NCI-H2196 treated with DMSO at 0.1 percent for 48 hours (cell line): ENCODE measurements at regions not wholly inside any gene's neighbourhood (a gene's known extent, or its start where the extent isn't known, plus 50 kb on each side); places are given as distances from the start of the nearest gene placed in this dataset.
"Not testable (repeated sequence)": the region's sequence is repeated elsewhere in the genome, so short reads cannot be mapped to it uniquely, and the experiment has no call there.

ENCODE experiments used
- DNase-seq: peaks from one replicate; lab custom pipeline; 2025; ENCODE audit not compliant: unreplicated experiment; lab: John Stamatoyannopoulos, UW

- no peak for DNase-seq
These were observed 200.1 kb downstream of the KCNJ2 start for GRCh38 chr17:70369391-70369790.

DNA sequence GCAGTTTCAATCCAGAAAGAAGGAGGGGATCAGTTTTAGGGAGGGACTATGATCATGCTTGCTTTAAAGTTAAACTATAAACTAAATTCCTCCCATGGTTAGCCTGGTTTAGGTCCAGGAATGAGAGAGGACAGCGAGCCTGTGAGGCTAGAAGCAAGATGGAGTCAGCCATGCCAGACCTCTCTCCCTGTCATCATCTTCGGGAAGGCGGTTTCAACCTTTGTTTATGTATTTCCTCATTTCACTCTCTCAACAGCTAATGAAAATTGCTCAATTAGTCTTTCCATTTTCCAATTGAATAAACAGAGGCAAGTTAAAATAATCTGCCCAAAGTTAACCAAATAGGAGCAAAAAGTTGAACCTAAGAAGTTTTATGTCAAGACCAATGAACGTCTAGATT, 201.5 kb downstream of the KCNJ2 start:
- no peak for DNase-seq

- DNase-seq: no peak
These were observed 204.0 kb downstream of the KCNJ2 start for GRCh38 chr17:70373369-70373768.

- DNase-seq: no peak
These were observed 205.2 kb downstream of the KCNJ2 start for GRCh38 chr17:70374496-70374895.

DNA sequence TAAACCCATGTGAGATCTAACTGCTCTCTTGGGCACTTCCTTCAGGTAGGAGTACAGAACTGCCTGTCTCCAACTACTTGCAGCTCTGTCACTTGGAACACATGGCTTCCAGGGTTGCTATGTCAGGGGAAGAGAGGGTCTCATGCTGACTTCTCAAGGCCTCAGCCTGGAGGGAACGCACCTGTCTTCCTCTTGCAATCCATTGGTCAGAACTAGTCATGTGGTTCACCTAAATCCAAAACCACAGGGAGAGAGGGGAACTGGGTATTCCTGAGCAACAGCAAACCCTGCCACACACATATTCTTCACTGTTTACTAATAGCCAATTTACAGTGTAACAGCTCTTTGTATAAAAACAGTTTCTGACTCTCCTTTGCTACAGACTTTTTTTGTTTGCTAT, 206.1 kb downstream of the KCNJ2 start:
- peak; percentile 16 for DNase-seq

DNA sequence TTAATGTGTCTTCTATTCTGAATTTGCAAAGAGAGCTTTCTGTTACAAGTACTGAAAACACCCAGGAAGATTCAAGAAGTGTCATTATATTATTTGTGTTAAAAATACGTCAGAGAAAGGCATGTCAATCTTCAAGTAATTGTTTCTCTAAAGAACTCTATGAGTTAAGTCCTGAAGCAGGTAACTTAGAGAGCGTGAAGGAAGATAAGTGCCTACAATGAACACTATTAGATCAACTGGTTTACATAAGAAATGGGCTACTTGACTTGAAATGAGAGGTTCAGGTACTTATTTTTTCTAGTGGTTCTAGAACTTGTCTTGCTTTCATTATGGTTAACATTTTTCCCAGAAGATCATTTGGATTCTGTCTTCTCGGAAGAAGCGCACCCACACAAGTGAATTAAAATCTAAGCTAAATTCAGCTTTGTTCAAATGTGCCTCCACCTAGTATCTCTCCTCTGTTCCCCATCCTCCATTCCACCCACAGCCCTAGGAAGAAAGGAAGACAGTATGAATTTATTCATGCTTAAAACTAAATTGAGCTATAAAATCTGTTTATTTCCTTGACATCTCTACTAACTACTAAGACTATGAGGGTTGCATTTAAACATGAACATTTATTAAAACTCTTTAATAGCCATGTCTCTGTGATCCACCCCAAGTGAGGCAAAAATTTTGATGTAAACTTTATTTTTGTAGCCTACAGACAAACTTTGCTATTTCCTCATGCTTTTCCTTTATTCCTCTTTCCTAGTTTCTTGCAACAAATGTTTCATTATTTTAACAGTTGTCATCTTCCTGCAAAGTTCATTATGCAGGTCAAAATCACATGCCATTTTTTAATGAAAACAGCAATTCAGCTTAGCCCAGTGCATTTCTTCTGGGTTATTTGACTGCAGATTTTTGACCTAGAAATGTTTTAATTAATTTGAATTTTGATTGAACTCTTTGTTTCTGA, 206.8 kb downstream of the KCNJ2 start:
- no peak for DNase-seq

- DNase-seq: no peak
These were observed 208.3 kb downstream of the KCNJ2 start for GRCh38 chr17:70377654-70378053.

GRCh38 chr17:70378076-70378475, 208.7 kb downstream of the KCNJ2 start:
- no peak for DNase-seq

- no peak for DNase-seq
These were observed 210.6 kb downstream of the KCNJ2 start for GRCh38 chr17:70379945-70380344.

- not testable (repeated sequence) for DNase-seq
These were observed 212.6 kb downstream of the KCNJ2 start for GRCh38 chr17:70381916-70382315.

- DNase-seq: no peak
These were observed 219.0 kb downstream of the KCNJ2 start for GRCh38 chr17:70388326-70388725.

- not testable (repeated sequence) for DNase-seq
These were observed 220.0 kb downstream of the KCNJ2 start for GRCh38 chr17:70389232-70389757.

- no peak for DNase-seq
These were observed 220.7 kb downstream of the KCNJ2 start for GRCh38 chr17:70390049-70390448.

- no peak for DNase-seq
These were observed 225.3 kb downstream of the KCNJ2 start for GRCh38 chr17:70394473-70395232.

- DNase-seq: peak; percentile 37
These were observed 236.3 kb downstream of the KCNJ2 start for GRCh38 chr17:70405492-70406220.

- DNase-seq: no peak
These were observed 238.2 kb downstream of the KCNJ2 start for GRCh38 chr17:70407506-70407905.

GRCh38 chr17:70408768-70409167, 239.4 kb downstream of the KCNJ2 start:
- DNase-seq: no peak

GRCh38 chr17:70414300-70414699, 245.0 kb downstream of the KCNJ2 start:
- no peak for DNase-seq

GRCh38 chr17:70420861-70421445, 251.6 kb downstream of the KCNJ2 start:
- no peak for DNase-seq

DNA sequence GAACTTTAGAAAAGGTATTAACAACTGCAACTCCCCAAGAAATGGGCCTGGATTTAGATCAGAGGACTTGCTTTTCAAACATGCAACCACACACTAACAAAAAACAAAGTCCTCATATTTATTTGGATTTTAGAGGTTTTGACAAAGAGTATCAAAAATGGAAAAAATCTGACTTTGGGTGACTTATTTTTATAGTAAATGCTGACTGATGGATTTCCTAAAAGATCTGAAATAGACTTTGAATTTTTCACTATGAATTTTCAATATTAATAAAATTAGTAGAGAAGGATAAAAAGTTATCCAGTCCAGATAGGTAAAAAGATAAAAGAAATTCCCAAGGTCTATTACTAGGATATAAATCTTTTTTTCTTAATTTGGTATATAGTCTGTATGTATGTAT, 253.5 kb downstream of the KCNJ2 start:
- DNase-seq: no peak

DNA sequence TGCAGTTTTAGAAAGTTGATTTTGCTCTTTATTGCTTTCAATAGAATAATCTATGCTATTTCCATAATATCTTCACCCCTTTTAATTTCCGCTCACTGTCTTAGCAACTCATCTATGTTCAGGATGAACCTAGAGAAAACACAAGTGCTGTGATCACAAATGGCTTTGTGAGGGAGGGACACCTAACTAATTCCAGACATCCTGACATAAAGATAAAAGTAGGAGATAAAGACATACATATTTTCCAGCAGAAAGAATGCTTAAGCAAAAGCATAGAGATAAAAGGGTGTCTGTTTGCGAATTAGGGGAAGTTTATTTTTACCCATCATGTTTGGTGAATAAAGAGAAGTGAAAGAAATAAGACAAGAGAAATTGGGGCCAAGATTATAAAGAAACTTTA, 254.2 kb downstream of the KCNJ2 start:
- no peak for DNase-seq
